ENCODE measurements at regions not wholly inside any gene's neighbourhood (a gene's known extent, or its start where the extent isn't known, plus 50 kb on each side); places are given as distances from the start of the nearest gene placed in this dataset.

- TF ChIP-seq EP300 (IDR thresholded peaks at IDR 0.05) (no peak), POLR2A (IDR thresholded peaks at IDR 0.05) (no peak), POLR2AphosphoS5 (IDR thresholded peaks at IDR 0.05) (no peak)
- TF ChIP-seq, protein P1, sequence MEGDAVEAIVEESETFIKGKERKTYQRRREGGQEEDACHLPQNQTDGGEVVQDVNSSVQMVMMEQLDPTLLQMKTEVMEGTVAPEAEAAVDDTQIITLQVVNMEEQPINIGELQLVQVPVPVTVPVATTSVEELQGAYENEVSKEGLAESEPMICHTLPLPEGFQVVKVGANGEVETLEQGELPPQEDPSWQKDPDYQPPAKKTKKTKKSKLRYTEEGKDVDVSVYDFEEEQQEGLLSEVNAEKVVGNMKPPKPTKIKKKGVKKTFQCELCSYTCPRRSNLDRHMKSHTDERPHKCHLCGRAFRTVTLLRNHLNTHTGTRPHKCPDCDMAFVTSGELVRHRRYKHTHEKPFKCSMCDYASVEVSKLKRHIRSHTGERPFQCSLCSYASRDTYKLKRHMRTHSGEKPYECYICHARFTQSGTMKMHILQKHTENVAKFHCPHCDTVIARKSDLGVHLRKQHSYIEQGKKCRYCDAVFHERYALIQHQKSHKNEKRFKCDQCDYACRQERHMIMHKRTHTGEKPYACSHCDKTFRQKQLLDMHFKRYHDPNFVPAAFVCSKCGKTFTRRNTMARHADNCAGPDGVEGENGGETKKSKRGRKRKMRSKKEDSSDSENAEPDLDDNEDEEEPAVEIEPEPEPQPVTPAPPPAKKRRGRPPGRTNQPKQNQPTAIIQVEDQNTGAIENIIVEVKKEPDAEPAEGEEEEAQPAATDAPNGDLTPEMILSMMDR (IDR thresholded peaks at IDR 0.05) = no peak
Measured at GRCh38 chr6:140051521-140052512, 677.4 kb upstream of the CITED2 start.
